ENCODE measurements at regions not wholly inside any gene's neighbourhood (a gene's known extent, or its start where the extent isn't known, plus 50 kb on each side); places are given as distances from the start of the nearest gene placed in this dataset.

GRCh38 chr14:34354556-34354955, 107.5 kb downstream of the SPTSSA start:
- TF ChIP-seq EZH2phosphoT487 (IDR thresholded peaks at IDR 0.05; ENCODE audit: borderline replicate concordance) (no peak), POLR2A (IDR thresholded peaks at IDR 0.05; ENCODE audit: borderline replicate concordance, extremely low read depth, insufficient read depth, insufficient read length) (no peak), EZH2 (IDR thresholded peaks at IDR 0.05) (no peak), CTCF (IDR thresholded peaks at IDR 0.05 in 2 of 3, conservative IDR thresholded peaks at IDR 0.05 in 1 of 3; ENCODE audit: borderline replicate concordance in 1 of 3, insufficient read depth in 1 of 3, low read depth in 2 of 3, low read length in 2 of 3) (no peak), POLR2AphosphoS5 (IDR thresholded peaks at IDR 0.05; ENCODE audit: low read depth, low read length) (no peak), MAX (IDR thresholded peaks at IDR 0.05) (no peak), RAD21 (IDR thresholded peaks at IDR 0.05; ENCODE audit: low read depth) (no peak), ZBTB33 (IDR thresholded peaks at IDR 0.05; ENCODE audit: extremely low read depth, insufficient replicate concordance, low read length) (no peak), ELF1 (IDR thresholded peaks at IDR 0.05; ENCODE audit: borderline replicate concordance, low read depth) (no peak)

All from HCT116 (cell line).